NCI-H1048 (cell line): ENCODE measurements at regions not wholly inside any gene's neighbourhood (a gene's known extent, or its start where the extent isn't known, plus 50 kb on each side); places are given as distances from the start of the nearest gene placed in this dataset.
"Not testable (repeated sequence)": the region's sequence is repeated elsewhere in the genome, so short reads cannot be mapped to it uniquely, and the experiment has no call there.

Experiments used
- DNase-seq: peaks from one replicate; lab custom pipeline; 2025; lab: John Stamatoyannopoulos, UW

DNA sequence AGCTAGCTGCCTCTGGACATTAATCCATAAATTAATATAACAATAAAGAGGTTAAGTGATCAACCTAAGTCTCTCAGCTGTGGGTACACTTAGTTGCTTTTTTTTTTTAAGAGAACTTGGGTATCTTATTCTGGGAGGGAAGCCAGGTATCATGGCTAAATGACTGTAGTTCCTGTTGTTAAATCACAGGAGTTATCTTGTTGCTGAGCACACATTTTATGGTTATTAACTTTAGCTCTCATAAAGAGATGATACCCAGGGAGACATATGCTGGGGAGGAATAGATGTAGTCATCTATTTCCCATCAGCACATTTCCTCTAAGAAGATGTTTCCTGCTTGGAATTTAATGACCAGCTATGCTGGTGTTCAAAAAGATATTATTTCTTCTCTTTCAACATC lies 227.8 kb downstream of the PTGER3 start:
- no peak for DNase-seq

DNA sequence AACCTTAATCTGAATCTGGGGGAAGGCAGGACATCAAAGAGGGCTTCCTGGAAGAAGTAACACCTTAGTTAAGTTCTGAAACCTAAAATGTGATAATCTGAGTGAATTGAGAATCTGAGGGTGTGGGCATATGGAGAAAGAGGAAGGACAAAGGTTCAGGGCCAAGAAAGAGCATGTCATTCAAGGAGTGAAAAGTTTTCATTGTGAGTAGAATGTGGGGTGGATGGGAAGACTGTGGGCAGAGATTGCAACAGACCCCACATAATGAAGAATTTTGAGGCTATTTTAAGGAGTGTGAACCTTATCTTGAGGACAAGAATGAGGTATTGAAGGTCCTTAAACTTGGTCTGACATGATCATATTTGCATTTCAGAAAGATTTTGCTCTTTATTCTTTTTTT lies 227.2 kb downstream of the PTGER3 start:
- DNase-seq, result no peak

DNA sequence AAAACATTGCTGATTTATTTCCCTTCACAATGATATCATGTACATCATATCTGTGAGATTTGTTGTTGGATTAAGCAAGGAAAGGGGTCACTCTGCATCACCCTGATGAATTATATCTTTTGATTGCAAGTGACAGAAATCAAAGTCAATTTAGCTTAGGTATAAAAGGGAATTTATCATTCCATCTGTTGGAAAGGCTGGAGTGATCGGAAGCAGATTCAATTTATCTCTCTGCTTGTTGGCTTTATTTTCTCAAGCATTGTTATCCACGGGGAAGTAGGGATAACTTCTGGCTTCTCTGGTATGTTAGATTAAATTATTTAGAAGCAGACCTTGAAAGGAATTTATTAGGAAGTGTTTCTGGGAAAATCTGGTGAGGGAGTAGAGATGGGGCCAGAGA lies 226.6 kb downstream of the PTGER3 start:
- DNase-seq, result no peak

DNA sequence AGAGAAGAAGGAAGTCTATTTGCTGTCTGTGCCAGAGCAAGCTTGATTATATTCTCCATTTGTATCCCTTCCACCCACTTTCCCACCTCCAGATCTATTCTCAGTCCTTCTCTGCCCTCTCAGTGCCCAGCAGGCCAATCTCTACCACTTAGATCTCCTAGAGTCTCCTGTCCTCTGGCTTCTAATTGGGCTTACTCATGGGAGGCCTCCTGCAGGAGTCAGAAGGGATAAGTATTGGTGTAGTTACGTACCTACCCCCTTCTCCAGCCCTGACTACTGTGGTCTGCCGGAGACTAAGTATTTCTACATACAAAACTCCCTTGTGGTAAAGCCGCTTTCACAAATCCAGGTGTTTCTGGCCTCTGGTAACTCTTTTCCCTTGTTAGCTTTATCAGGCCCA lies 221.2 kb downstream of the PTGER3 start:
- no peak for DNase-seq

DNA sequence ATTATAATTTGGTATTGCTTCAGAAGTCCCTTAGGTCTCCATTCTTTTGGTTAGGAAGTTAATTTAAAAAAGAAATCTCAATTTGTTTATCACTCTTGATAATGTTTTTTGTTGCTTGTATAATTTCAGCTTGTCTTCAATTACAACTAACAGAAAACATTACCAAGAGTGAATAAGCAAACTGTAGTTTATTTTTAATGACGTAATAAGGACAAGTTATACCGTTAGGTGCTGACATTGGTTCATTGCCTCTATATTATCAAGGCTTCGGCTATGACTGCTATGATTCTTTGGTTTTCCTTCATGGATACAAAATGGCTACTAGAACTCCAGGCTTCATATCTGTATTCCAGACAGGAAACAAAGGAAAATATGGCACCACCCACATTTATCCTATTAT lies 220.6 kb downstream of the PTGER3 start:
- DNase-seq, result no peak

DNA sequence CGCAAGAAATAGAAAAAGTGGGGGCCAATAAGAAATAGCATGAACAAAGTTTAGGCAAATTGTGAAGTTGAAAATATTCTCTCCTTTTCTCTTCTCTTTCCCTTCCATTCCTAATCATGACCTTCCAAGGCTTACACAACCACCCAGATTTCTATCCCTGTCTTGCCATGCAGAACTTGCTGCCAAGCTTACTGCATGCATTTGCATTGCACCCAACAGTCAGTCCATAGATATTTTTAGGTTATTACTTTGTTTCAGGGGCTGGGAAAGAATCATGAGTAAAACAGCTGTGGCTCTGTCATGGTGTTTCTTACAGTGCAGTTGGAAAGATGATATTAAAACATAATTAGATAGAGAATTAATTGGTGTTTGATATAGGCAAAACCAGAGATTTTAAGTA lies 219.4 kb downstream of the PTGER3 start:
- DNase-seq, result no peak

DNA sequence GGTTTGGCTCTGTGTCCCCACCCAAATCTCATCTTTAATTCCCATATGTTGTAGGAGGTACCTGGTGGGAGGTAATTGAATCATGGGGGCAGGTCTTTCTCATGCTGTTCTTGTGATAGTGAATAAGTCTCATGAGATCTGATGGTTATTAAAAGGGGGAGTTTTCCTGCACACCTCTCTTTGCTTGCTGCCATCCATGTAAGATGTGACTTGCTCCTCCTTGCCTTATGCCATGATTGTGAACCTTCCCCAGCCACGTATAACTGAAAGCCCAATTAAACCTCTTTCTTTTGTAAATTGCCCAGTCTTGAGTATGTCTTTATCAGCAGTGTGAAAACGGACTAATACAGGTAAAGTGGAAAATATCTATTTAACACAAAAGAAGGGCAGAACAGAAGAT lies 213.3 kb downstream of the PTGER3 start:
- not testable (repeated sequence) for DNase-seq

DNA sequence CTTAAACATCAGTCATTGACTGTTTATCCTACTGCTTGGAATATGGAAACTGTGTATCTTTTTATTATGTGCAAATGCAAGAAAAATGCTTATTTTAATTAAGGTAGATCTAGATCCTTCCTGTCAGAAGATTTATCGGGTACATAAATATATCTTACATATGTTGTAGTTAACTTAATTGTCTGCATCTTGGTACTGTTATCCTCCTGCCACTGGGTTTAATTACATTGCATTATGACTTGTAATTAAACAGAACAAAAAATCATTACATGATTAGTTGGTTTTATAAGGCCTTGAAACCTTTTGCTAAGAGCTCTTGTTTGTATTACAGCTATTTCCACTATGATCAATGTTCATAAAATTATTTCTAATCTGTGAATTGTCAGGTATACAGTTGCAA lies 211.2 kb downstream of the PTGER3 start:
- DNase-seq, result no peak

DNA sequence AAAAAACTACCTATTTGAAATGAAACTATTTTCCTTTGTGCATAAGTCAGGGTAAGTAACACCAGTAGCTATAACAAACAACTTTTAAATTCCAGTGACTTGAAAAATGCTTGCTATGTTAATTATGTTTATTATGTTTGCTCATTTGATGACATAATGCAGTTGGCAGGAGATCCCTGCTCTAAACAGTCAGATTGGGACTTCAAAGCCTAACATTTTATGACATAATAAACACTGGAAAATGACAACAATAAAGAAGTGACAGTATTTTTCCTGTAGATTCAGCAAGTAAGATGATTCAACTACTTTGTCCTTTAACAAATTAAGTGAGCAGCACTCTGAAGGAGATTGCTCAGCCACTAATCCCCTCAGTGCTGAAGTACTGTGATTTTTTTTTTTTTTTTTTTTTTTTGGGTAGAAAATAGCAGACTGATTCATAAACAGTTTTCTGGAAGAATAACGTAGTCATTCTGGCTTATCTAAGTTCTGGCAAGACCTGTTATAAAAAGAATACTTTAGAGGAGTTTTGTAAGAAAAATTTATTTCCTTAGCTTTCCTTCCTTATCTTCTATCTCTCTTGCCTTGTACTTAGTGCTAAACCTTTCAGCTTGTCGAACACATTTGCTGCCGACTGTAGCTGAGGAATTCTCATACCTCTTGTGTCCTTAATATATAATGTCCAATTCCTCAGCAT lies 207.2 kb downstream of the PTGER3 start:
- DNase-seq, result no peak

DNA sequence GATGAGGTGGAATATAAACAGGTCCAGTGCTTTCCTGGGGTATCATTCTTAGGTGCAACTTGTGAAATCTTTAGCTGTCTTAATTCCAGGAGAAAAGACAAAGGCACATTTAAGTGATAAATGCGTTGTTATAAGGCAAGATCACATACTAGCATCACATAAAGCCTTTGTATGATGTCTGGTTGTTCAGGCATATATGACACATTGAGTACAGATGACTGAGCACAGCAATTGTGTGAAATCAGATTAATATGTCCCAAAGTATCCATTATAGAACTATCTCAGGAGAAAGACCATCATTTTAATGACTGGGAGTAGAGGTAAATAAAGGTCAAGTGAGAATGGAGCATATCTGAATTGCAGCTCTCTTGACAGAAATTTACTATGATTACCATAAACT lies 205.1 kb downstream of the PTGER3 start:
- DNase-seq, result no peak

DNA sequence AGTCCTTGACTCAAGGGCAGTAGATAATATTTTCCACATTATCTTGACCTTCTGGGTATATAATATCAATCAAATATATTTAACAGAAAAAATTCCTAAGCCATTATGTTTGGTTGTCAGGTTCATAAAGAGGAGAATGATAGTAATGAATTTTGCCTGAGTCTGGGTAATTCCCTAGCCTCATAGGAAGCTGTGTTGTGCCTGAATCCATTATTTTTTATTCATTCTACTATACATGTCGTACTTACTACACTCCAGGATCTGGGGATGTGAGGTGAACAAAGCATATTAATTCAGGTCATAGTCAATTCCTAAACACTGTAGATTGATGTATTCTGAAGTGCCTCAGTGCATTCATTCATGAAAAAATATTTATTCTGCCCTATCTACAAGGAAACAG lies 204.2 kb downstream of the PTGER3 start:
- DNase-seq, result no peak

DNA sequence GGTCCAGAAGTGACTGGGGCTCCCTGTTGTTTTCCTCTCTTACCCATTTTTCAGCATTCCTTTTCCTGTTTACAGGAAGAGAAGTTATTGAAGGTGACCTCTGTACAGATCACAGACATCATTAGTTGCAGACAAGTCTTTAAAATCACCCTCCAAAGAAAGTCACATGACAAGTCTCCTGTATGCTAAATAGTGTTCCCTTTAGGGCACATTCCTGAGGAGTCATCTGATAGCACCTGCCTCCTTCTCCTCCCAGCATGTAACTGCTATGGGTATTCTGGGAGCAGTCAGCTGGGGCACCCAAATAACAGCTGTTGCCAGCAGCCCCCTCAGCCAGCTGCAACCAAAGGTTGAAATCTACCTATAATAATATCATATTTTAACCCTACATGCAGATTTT lies 200.6 kb downstream of the PTGER3 start:
- DNase-seq, result no peak

DNA sequence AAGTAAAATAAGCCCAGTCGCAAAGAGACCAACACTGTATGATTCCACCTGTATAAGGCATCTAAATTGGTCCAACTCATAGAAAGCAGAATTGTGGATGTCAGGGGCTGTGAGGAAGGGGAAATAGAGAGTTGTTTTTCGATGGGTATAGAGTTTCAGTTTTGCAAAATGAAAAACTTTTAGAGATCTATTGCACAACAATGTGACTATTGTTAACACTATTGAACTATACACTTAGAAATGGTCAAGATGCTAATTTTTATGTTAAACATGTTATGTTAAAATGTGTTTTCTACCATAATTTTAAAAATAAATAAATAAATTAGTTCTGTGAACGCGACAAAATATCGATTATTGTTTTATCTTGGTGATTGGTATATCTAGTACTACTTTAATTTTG lies 192.4 kb downstream of the PTGER3 start:
- no peak for DNase-seq

DNA sequence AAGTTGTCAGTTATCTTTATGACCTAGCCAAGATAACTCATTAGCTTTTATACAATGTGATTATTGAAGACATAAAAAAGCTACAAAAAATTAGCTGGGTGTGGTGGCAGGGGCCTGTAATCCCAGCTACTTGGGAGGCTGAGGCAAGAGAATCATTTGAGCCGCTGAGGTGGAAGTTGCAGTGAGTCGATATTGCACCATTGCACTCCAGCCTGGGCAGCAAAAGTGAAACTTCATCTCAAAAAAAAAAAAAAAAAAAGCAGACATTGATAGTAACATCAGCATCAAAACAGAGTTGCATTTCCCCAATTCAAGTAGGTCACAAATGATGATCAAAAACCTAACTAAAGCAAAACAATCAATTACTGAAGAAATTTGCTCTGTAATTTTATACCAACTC lies 191.4 kb downstream of the PTGER3 start:
- no peak for DNase-seq

DNA sequence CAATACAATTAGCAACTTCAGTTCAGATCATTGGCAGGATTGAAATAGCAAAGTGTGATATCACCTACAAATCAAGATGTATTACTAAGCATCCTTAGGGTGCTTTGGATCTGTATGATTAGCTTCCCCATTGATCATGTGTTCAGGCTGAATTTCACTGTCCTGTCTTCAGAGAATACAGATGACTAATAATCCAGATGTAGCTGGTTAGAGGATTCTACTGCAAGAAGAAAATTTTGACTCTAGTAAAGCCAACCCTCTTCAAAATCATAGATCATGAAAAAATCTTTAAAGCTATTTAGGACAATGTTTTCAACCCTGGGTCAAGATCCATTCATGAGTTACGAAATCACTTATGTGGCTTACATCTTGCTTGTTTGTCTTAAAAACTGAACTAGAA lies 184.4 kb downstream of the PTGER3 start:
- no peak for DNase-seq

DNA sequence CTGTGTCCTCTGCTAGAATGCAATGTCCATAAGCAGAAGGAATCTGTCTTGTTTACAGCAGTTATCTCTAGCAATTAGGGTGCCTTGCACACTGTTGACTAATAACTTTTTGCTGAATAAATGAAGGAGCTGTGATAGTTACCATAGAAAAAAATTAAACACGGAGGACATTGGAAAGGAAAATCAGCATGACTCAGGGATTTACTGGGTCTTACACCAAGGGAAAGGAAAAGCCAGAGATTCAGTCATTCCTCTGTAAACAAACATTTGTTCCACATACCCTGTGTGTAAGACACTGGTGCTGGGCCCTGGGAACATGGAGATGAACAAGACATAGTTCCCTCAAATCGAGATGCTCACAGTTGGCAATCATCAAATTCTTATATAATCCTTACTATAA lies 183.3 kb downstream of the PTGER3 start:
- no peak for DNase-seq

DNA sequence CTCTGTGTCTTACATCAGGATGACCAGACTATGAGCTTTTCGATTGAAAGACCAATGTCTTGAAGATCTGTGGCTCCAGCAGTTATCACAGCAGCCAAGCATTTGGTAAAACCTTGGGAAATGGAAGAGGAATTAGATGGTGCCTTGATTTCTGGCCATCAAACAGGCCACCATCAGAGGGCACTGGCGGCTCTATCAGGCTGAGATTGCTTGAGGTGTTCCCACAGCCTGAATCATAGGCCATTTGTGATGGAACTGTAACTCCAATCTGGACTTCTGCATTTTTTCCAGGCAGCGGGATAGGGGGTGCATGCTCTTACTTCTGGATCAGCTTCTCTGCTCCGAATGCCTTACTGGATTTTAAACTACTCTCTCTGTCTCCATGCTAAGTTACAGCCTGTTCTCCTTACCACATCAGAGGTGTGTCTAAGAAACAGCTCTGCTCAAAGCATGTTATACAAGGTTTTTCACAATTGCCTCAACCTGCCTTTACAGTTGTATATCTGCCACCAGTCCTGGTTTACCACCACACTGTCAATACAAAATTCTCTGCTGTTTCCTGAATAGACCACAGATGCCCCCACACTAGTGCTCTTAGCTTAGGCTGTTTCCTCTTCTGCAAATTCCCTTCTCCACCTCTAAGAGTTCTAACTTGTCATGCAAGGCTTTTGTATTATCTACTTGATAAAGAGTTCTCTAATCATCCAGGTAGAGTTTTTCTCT lies 180.9 kb downstream of the PTGER3 start:
- DNase-seq, result no peak

DNA sequence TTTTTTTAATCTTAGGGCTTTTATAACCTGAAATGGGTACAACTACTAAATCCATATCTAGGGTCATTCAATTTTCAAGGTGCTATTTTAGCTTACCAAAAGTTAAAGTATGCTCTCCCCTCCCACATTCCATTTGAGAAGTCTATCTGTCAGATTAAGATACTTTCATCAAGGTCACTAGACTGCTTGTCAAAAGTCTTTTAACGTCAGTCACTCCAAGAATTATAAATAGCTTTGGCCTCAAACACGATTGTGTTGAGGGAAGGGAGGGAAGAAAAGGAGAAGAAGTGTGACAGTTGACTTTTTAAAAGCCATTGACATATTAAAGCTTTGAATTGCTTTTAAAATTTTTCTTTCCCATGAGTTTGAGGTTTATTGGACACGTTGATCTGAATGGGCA lies 175.8 kb downstream of the PTGER3 start:
- no peak for DNase-seq

DNA sequence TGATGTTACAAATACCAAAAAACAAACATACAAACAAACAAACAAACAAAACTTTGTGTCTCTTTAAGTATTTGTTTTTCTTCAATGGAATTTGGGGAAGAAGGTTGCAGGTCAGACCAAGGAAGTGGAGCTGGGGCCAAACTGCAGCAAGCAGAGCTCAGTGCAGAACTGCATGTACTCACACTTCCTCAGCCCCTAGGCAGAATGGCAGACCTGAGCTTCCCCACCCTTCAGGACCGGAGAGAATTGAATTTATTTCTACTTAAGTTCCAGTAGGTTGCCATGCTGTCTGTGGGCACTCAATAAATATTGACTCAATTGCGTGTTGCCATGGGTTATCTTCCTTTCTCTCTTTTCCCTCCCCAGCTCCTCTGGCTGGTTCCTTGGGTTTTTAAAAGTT lies 173.6 kb downstream of the PTGER3 start:
- DNase-seq, result no peak

DNA sequence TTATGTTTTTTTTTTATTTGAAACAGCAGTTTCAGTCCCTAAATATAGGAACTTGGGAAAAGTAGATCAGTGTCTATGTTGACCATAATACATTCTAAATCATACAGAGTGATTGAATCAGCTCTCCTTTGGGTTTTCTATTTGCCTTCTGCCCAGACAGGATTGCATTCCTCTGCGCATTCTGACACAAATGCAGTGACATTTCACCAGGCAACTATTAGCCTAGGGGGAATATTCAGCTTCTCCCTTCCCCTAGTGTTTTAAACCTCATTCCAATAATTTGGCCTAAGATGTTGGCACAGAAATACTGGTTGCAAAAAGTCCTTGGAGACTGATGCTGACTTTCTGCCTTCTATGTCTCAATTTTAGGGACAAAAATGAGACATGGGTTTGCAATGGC lies 172.8 kb downstream of the PTGER3 start:
- no peak for DNase-seq

DNA sequence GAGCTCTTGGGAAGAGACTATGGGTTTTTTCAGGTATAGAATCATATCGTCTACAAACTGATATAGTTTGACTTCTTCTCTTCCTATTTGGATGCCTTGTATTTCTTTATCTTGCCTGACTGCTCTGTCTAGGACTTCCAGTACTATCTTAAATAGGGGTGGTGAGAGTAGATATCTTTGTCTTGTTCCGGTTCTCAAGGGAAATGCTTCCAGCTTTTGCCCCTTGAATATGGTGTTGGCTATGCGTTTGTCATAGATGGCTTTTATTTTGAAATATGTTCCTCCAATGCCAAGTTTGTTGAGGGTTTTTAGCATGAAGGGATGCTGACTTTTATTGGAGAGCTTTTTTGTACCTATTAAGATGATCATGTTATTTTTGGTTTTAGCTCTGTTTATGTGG lies 170.3 kb downstream of the PTGER3 start:
- DNase-seq, result no peak

DNA sequence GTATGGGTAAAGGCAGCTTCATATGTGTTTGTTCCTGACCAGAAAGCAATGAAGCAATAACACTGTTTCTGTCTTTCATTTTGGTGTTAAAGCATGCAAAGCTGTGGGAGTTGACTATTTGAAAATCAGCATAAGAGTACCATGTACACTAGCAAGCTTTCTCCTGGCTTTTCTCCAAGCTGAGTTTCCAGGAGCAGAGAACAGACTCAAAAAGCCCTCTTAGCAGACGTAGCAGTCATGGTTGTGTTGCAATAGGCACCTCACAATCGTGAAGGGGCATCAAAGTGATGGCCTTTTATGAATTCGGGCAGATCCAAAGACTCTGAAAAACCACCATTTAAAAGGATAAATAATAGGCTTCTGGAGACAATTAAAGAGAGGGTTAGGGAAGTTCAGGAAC lies 159.7 kb downstream of the PTGER3 start:
- DNase-seq, result no peak

DNA sequence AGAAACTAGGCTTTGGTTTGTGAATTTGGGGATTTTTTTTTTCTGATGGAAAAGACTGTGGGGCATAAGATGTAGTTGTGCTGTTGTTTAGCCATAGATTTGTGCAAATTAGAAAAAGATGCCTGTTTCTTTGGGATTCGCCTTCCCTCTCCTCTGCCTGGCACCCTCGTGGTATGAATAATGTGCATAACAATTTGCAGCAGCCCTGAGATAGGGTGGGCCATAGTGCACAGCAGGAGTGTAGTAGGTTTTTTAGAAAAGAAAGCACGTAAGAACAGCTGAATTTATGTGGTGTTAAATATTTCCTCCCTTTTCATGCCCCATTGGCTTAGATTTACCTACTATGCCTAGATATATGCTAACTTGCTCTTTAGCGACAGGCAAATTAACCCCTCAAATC lies 158.9 kb downstream of the PTGER3 start:
- DNase-seq, result no peak

DNA sequence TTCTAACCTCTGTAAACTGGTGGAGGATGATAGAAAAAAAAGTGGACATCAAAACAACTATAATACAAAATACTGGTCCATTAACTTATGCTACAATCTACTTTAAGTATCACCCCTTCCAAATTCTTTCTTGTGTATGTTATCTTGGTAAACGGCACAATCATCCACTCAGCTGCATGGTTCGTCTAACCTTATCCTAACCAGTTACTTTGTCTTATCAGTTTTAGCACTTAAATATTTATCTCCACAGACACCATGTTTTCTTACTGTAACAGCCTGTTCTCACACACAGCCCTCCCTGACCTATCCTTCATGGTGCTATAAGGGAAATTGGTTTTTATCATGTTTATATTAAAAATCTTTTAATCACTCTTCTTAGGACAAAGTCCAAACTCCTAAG lies 157.2 kb downstream of the PTGER3 start:
- no peak for DNase-seq
